OCI-LY1 (cell line): ENCODE measurements at regions not wholly inside any gene's neighbourhood (a gene's known extent, or its start where the extent isn't known, plus 50 kb on each side); places are given as distances from the start of the nearest gene placed in this dataset.

ENCODE experiments used
- H2AFZ ChIP-seq: fragments of 200-600 bp; sonication (generic), shearing (Covaris generic); 2 replicates; pipeline ENCODE4 v1.6.0; 2014; ENCODE audit warnings: antibody characterized with exemption, mild to moderate bottlenecking, low read length
- H3F3A ChIP-seq: fragments of 200-600 bp; sonication (generic), shearing (Covaris generic); 2 replicates; pipeline ENCODE4 v1.6.0; 2014; ENCODE audit warnings: mild to moderate bottlenecking, antibody characterized with exemption, low read length, moderate library complexity; ENCODE audit not compliant: insufficient read depth
- H3K27ac ChIP-seq: fragments of 200-600 bp; sonication (generic); 2 replicates; pipeline ENCODE4 v1.5.1; 2014; ENCODE audit warnings: low read length, mixed run types, mild to moderate bottlenecking, low read depth; ENCODE audit not compliant: poor library complexity, severe bottlenecking
- H3K27me3 ChIP-seq: fragments of 200-600 bp; sonication (generic); 2 replicates; pipeline ENCODE4 v1.6.0; 2014; ENCODE audit warnings: antibody characterized with exemption, mild to moderate bottlenecking, low read length, moderate library complexity; ENCODE audit not compliant: insufficient read depth
- H3K36me3 ChIP-seq: fragments of 200-600 bp; sonication (generic); 2 replicates; pipeline ENCODE4 v1.6.1; 2014; ENCODE audit warnings: mild to moderate bottlenecking, antibody characterized with exemption, low read length, moderate library complexity, mixed read lengths; ENCODE audit not compliant: insufficient read depth
- H3K4me1 ChIP-seq: fragments of 200-600 bp; sonication (generic); 2 replicates; pipeline ENCODE4 v1.5.1; 2014; ENCODE audit warnings: mild to moderate bottlenecking, low read length, moderate library complexity; ENCODE audit not compliant: insufficient read depth, severe bottlenecking
- H3K4me2 ChIP-seq: fragments of 200-600 bp; sonication (generic), shearing (Covaris generic); 2 replicates; pipeline ENCODE4 v1.6.1; 2014; ENCODE audit warnings: low read length
- H3K4me3 ChIP-seq: fragments of 200-600 bp; sonication (generic); 2 replicates; pipeline ENCODE4 v1.5.1; 2014; ENCODE audit warnings: low read length, low read depth, mild to moderate bottlenecking, mixed read lengths; ENCODE audit not compliant: poor library complexity, severe bottlenecking
- H3K79me2 ChIP-seq: fragments of 200-600 bp; shearing (Covaris generic); 2 replicates; pipeline ENCODE4 v1.6.1; 2016; ENCODE audit warnings: mixed run types, low read length, mixed read lengths; ENCODE audit not compliant: insufficient read depth
- H3K9ac ChIP-seq: fragments of 200-600 bp; sonication (generic), shearing (Covaris generic); 2 replicates; pipeline ENCODE4 v1.6.1; 2014; ENCODE audit warnings: mild to moderate bottlenecking, low read length, mixed read lengths
- H3K9me2 ChIP-seq: fragments of 200-600 bp; sonication (generic), shearing (Covaris generic); 2 replicates; pipeline ENCODE4 v1.6.1; 2014; ENCODE audit warnings: low read depth, mild to moderate bottlenecking, low read length, mixed read lengths
- H3K9me3 ChIP-seq: fragments of 200-600 bp; shearing (Covaris generic); 2 replicates; pipeline ENCODE4 v1.6.1; 2014; ENCODE audit warnings: low read length, mixed read lengths
- H4K20me1 ChIP-seq: fragments of 200-600 bp; sonication (generic), shearing (Covaris generic); 2 replicates; pipeline ENCODE4 v1.6.0; 2016; ENCODE audit warnings: mild to moderate bottlenecking, low read length; ENCODE audit not compliant: insufficient read depth
- CTCF ChIP-seq: fragments of 200-600 bp; sonication (generic), shearing (Covaris generic); IDR thresholded peaks from 2 replicates; pipeline ENCODE4 v1.5.1; 2017; ENCODE audit warnings: mild to moderate bottlenecking, antibody characterized with exemption, low read length, moderate library complexity, mixed read lengths
- EZH2 ChIP-seq: fragments of 200-600 bp; sonication (generic), shearing (Covaris generic); IDR thresholded peaks from 2 replicates; pipeline ENCODE4 v1.8.0; 2017; ENCODE audit warnings: borderline replicate concordance, mixed run types, mild to moderate bottlenecking, antibody characterized with exemption, low read length, moderate library complexity, mixed read lengths

- H3K9ac ChIP-seq, result no peak overlapping the region
Measured at GRCh38 chr17:27380551-27380950, 75.7 kb upstream of the KSR1 start.

GRCh38 chr17:27381007-27381501, 75.2 kb upstream of the KSR1 start:
- no peaks in the 10 kb centered on the region for H3K4me1 ChIP-seq
- H3K4me2 ChIP-seq, result no peak overlapping the region
- TF ChIP-seq CTCF, result peak; percentile 100
- no peak for TF ChIP-seq EZH2
- H4K20me1 ChIP-seq, result no peaks in the 10 kb centered on the region
- H3K9ac ChIP-seq, result no peak overlapping the region
- no peaks in the 10 kb centered on the region; the same call in 1 of the 2 replicates for H3K9me3 ChIP-seq
- no peaks in the 10 kb centered on the region for H3K9me2 ChIP-seq
- no peaks in the 10 kb centered on the region for H3K79me2 ChIP-seq
- H2AFZ ChIP-seq, result no peak overlapping the region
- H3K36me3 ChIP-seq, result no peaks in the 10 kb centered on the region
- no peak overlapping the region for H3K27ac ChIP-seq
- H3K27me3 ChIP-seq, result no peaks in the 10 kb centered on the region; the same call in 1 of the 2 replicates
- H3K4me3 ChIP-seq, result no peak overlapping the region
- H3F3A ChIP-seq, result no peaks in the 10 kb centered on the region

More at GRCh38 chr17:27380551-27380950, 75.7 kb upstream of the KSR1 start:
- Histone ChIP-seq H3K4me1 (no peaks in the 10 kb centered on the region), H2AFZ (no peak overlapping the region), H3F3A (no peaks in the 10 kb centered on the region), H3K4me2 (no peak overlapping the region), H3K9me3 (no peaks in the 10 kb centered on the region; the same call in 1 of the 2 replicates), H3K27me3 (no peaks in the 10 kb centered on the region; the same call in 1 of the 2 replicates), H3K27ac (no peak overlapping the region), H3K36me3 (no peaks in the 10 kb centered on the region), H3K79me2 (no peaks in the 10 kb centered on the region), H3K4me3 (no peak overlapping the region), H3K9me2 (no peaks in the 10 kb centered on the region), H4K20me1 (no peaks in the 10 kb centered on the region)
- TF ChIP-seq CTCF (no peak), EZH2 (no peak)

GRCh38 chr17:27382025-27382424, 74.2 kb upstream of the KSR1 start:
- no peak overlapping the region for H3K9ac ChIP-seq
- no peaks in the 10 kb centered on the region for H3K79me2 ChIP-seq
- no peaks in the 10 kb centered on the region; the same call in 1 of the 2 replicates for H3K27me3 ChIP-seq
- no peaks in the 10 kb centered on the region for H4K20me1 ChIP-seq
- no peaks in the 10 kb centered on the region for H3K4me1 ChIP-seq
- H3K9me3 ChIP-seq, result no peaks in the 10 kb centered on the region; the same call in 1 of the 2 replicates
- no peak overlapping the region for H3K4me3 ChIP-seq
- no peak for TF ChIP-seq CTCF
- TF ChIP-seq EZH2, result no peak
- no peaks in the 10 kb centered on the region for H3K9me2 ChIP-seq
- H3K27ac ChIP-seq, result no peak overlapping the region
- no peak overlapping the region for H2AFZ ChIP-seq
- H3K4me2 ChIP-seq, result no peak overlapping the region
- no peaks in the 10 kb centered on the region for H3K36me3 ChIP-seq
- no peaks in the 10 kb centered on the region for H3F3A ChIP-seq
